MG63 (cell line): ENCODE measurements at regions not wholly inside any gene's neighbourhood (a gene's known extent, or its start where the extent isn't known, plus 50 kb on each side); places are given as distances from the start of the nearest gene placed in this dataset.
"Not testable (repeated sequence)": the region's sequence is repeated elsewhere in the genome, so short reads cannot be mapped to it uniquely, and the experiment has no call there.

Experiments
- DNase-seq: peaks from one replicate; pipeline ENCODE4 v3.0.0-alpha.2; 2020
- H3K27me3 ChIP-seq: fragments of 250-450 bp; sonication (Bioruptor Pico); 2 replicates; pipeline ENCODE4 v1.5.1; 2020; ENCODE audit warnings: mild to moderate bottlenecking, moderate library complexity
- H3K36me3 ChIP-seq: fragments of 250-450 bp; sonication (Bioruptor Pico); 2 replicates; pipeline ENCODE4 v1.5.1; 2020; ENCODE audit warnings: mild to moderate bottlenecking, moderate library complexity
- H3K4me3 ChIP-seq: fragments of 250-450 bp; sonication (Bioruptor Pico); 2 replicates; pipeline ENCODE4 v1.5.1; 2020; ENCODE audit warnings: mild to moderate bottlenecking, moderate library complexity
- H3K9me3 ChIP-seq: fragments of 250-450 bp; sonication (Bioruptor Pico); 2 replicates; pipeline ENCODE4 v1.5.1; 2020; ENCODE audit warnings: mild to moderate bottlenecking, moderate library complexity

DNA sequence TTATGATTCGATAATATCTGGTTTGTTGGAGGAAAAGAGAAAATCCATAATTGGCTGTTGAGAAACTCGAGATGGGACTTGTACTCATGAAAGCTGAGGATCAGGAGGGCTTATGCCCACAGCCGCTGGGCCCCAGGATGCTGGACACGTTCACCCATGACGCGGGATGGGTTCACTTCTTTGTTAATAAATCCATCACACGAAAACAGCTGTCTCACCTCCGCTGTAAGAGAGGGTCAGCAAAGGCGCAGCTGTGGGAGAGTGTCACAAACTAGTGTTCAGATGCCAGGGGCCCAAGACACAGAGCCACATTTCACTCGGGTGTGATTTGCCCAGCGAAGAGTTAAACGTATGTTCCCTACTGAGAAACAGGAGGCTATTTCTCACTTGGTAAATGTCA, 315.1 kb downstream of the THBS2 start:
- Histone ChIP-seq H3K4me3 (no peak overlapping the region), H3K9me3 (no peaks in the 10 kb centered on the region)
- DNase-seq = no peak

DNA sequence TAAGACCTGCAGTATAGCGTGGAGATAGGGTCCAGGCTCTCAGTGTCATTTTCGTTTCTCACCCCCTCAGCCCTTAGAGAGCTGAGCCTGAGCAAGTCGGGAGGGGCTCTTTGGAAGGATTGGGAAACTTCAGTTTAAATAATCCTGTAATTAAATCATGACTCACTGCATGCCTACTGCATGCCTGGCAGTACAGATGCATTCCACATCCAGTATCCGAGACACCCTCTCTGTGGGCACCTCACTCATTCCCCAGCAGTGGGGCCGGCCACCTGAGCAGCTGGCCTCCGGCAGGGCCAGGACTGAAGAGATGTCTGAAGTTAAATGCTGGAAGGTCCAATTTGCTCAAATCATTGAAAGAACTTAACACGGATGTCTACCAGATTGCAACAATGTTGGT, 316.6 kb downstream of the THBS2 start:
- no peak overlapping the region for H3K4me3 ChIP-seq
- peak; percentile 79 for DNase-seq
- peaks cover 3% of the 10 kb centered on the region; the same call in 1 of the 2 replicates for H3K9me3 ChIP-seq
- no peaks in the 10 kb centered on the region for H3K36me3 ChIP-seq
- H3K27me3 ChIP-seq = no peaks in the 10 kb centered on the region

More for the DNA sequence above, 315.1 kb downstream of the THBS2 start:
- Histone ChIP-seq H3K36me3 (no peaks in the 10 kb centered on the region), H3K27me3 (no peaks in the 10 kb centered on the region)

DNA sequence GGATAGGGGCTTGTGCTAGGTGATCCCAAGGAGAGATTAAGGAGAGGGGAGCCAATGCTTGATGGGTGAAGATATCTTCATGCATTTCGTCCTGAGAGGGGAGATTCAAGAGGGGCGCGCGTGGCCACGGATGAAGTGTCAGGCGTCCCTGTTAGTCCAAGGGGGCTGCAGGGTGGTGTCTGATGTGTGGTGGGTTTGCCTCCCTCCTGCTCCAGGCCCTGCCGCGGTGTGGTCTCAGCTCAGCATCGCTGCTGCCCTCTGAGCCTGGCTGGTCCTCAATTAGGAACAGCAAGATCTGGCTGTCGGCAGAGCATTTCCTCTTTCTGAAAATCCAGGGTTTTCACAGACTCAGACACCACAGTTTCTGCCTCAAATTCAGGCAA, 318.0 kb downstream of the THBS2 start:
- Histone ChIP-seq H3K9me3 (peaks cover 3% of the 10 kb centered on the region; the same call in 1 of the 2 replicates), H3K27me3 (no peaks in the 10 kb centered on the region), H3K36me3 (no peaks in the 10 kb centered on the region), H3K4me3 (no peak overlapping the region)
- no peak for DNase-seq

DNA sequence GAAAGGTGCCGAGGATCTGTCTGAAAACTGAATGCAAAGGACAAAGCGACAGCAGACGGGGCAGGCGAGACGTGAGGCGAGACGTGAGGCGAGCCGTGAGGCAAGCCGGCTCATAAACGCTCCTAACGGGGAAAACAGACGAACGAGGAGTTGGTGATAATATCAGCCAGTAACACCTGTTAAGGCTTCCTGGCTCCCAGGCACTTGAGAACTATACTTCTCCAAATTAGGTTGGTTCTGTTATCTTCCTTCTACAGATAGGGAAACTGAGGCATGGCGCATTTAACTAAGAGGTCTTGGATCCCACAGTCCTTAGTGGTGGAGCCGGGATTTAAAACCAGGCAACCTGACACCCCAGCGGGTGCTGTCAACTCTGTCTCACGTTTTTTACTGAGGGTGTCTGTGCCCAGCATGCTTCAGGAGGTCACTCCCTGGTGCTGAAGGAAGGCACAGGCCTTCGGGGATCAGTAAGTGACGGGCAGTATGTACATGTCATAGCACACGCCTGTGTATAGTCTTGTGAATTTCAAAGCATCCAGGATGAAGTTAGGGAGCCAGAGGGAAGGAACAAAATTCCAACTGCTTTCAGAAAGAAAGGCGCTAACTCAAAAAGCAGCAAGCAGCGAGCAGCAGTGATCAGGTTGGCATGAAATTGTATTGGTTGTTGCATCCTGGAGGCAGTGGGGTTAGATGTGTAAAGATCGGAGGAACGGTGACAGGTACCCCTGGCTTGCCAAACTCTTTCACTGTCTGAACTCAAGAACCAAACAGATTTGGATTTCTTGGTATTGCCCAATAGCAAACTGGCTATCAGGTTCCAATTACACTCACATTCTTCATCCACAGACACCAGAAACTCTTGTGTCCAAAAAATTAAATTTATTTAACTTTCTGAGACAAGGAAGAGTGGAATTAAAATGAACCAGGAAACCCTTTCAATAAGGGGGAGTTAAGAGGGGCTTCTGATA, 318.7 kb downstream of the THBS2 start:
- no peak for DNase-seq
- Histone ChIP-seq H3K4me3 (no peak overlapping the region), H3K27me3 (no peaks in the 10 kb centered on the region)

DNA sequence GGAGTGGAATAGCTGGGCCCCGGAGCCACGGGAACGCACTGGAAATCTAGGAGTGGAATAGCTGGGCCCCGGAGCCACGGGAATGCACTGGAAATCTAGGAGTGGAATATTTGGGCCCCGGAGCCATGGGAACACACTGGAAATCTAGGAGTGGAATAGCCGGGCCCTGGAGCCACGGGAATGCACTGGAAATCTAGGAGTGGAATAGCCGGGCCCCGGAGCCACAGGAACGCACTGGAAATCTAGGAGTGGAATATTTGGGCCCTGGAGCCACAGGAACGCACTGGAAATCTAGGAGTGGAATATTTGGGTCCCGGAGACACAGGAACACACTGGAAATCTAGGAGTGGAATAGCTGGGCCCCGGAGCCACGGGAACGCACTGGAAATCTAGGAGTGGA, 321.5 kb downstream of the THBS2 start:
- not testable (repeated sequence) for H3K27me3 ChIP-seq, DNase-seq, H3K9me3 ChIP-seq, H3K36me3 ChIP-seq, H3K4me3 ChIP-seq

More for the DNA sequence above, 318.7 kb downstream of the THBS2 start:
- Histone ChIP-seq H3K36me3 (no peaks in the 10 kb centered on the region), H3K9me3 (peaks cover 3% of the 10 kb centered on the region; the same call in 1 of the 2 replicates)

DNA sequence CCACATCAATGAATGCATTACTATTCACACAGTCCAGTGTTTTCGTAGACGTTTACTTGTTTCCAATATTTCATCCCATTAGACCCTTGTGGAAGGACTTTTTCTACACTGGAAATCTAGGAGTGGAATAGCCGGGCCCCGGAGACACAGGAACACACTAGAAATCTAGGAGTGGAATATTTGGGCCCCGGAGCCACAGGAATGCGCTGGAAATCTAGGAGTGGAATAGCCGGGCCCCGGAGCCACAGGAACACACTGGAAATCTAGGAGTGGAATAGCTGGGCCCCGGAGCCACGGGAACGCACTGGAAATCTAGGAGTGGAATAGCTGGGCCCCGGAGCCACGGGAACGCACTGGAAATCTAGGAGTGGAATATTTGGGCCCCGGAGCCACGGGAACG, 322.6 kb downstream of the THBS2 start:
- H3K9me3 ChIP-seq, DNase-seq, H3K27me3 ChIP-seq, H3K4me3 ChIP-seq, H3K36me3 ChIP-seq: not testable (repeated sequence)

DNA sequence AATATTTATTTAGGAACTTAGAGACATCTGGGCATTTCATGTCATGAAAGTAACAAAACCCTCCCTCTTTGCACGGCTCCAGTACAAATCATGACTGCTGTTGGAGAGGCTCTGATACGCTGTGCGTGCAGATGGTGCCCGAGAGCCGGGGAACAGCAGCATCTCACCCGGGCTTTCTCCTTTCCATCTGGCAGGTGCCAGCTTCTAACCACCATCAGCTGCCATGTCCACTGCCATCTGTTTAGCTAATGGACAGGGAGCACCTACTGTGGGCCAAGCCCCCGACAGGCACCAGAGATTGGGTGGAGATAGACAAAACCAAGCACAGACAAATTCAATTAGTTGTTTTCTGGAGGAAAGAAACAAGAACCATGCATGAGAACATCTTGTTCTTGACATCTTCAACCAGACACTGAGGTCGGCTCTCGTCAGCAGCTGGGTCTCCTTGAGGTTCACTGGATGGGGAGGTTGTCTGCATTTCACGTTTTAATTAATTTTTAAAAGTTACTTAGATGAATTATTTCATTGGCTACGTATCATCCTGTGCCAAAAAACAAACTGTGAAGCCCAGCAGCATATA, 323.7 kb downstream of the THBS2 start:
- no peak overlapping the region for H3K4me3 ChIP-seq
- no peaks in the 10 kb centered on the region for H3K36me3 ChIP-seq
- DNase-seq = no peak
- no peaks in the 10 kb centered on the region for H3K27me3 ChIP-seq
- H3K9me3 ChIP-seq = peaks cover 3% of the 10 kb centered on the region; the same call in 1 of the 2 replicates

DNA sequence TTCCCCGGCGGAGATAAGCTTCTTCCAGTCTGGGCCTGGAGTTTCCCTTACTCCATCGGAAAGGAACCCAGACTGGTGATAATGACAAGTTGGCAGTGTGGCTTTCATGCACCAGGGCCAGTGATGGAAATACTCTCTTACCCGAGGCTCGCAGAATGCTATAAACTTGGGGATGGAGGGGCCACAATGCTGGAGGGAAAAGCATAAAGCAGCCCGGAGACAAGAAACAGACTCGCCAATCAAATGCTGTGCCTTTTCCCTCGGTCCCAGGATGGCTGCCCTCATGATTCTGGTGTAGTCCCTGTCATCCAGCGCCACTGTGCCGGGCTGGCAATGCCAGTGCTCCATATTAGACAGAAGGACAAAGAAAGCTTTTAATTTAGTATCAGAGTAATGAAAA, 325.6 kb downstream of the THBS2 start:
- no peak for DNase-seq
- no peak overlapping the region for H3K4me3 ChIP-seq
- H3K9me3 ChIP-seq = no peaks in the 10 kb centered on the region
- no peaks in the 10 kb centered on the region for H3K27me3 ChIP-seq
- H3K36me3 ChIP-seq = no peaks in the 10 kb centered on the region

DNA sequence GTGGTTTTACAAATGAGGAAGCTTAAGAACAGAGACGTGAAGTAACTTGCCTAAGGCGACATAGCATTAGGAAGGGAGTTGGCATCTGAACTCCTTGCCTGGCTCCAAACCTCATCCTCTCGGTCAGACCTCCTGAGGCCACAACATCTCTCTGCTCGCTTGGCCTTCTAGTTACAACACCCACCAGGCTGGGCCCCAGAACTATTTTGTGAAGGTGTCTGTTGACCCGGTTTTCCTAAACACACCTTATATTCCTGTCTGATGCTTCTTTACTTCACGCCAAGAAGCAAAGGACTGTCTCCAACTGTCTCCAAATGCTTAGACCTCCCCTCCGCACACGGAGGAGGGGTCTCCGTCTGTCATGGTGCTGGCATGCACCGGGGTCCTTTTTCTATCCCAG, 326.6 kb downstream of the THBS2 start:
- no peaks in the 10 kb centered on the region for H3K27me3 ChIP-seq
- H3K9me3 ChIP-seq = no peaks in the 10 kb centered on the region
- H3K36me3 ChIP-seq = no peaks in the 10 kb centered on the region
- DNase-seq = no peak
- no peak overlapping the region for H3K4me3 ChIP-seq

DNA sequence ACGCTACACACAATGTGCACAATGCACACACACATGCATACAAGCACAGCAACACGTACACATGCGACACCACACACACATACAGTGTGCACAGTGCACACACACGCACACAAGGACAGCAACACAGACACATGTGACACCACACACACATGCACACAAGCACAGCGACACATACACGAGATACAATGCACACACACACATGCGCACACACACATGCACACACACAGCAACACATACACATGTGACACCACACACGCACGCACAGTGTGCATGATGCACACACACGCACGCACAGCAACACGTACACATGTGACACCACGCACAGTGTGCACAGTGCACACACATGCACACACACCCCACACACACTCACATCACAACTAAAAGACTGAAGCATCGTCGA, 327.3 kb downstream of the THBS2 start:
- H3K9me3 ChIP-seq = no peaks in the 10 kb centered on the region
- no peak for DNase-seq
- no peak overlapping the region for H3K4me3 ChIP-seq
- H3K36me3 ChIP-seq = no peaks in the 10 kb centered on the region
- H3K27me3 ChIP-seq = no peaks in the 10 kb centered on the region

DNA sequence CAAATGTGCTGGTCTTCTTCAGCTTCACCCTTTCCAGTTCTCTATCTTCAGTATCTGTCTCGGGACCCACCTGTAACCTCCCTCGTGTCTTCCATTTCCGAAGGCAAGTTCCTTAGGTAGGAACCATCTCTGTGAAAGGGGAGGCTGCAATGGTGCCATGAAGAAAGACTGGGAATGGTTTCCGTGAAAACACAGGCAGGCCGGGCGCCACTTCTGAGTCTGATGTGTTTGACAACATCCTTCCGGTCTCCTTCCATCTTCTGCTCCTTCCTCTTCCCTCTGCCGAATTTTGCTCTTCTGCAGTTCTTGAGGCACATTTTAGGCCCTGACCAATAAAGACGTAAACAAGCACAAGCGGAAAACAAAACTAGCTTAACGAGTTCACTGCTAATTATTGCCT, 328.0 kb downstream of the THBS2 start:
- H3K4me3 ChIP-seq = no peak overlapping the region
- H3K27me3 ChIP-seq = no peaks in the 10 kb centered on the region
- H3K9me3 ChIP-seq = no peaks in the 10 kb centered on the region
- DNase-seq = no peak
- no peaks in the 10 kb centered on the region for H3K36me3 ChIP-seq

DNA sequence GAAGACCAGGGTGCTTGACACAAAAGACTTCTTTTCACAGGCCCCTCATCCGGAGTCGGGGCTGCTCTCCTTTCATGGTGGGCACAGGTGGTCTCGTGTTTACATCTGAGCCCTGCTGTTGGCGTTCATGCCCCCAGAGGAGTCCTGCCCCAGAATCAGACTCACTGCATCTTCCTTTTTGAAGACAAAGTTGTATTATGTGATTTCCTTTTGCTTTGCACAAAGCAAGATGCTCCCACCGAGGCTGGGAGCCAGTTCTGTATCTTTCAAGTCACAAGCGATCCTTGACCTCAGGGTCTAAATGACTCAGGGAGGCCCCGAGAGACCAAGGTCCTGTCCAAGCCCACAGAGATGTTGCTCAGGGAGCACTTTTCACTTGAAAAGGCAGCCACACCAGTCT, 330.5 kb downstream of the THBS2 start:
- H3K36me3 ChIP-seq = no peaks in the 10 kb centered on the region
- no peak for DNase-seq
- no peaks in the 10 kb centered on the region for H3K9me3 ChIP-seq
- no peak overlapping the region for H3K4me3 ChIP-seq
- no peaks in the 10 kb centered on the region for H3K27me3 ChIP-seq

DNA sequence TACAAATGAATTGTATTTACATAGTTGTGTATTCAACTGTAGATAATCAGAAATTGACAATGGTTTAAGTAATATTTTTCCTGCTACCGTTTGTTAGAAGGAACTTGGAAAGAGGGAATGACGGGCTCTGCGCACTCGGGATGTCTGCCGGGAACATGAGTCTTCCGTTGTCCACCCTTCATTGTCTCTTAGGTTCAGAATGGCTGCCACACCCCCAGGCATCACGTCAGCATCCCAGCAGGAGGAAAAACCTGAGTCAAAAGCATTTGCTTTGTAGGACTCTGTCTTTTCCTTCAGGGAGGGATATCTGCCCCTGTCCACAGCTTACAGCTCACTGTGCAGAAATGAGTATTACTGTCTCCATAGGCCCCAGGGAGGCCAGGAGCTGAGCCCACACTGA, 331.2 kb downstream of the THBS2 start:
- H3K4me3 ChIP-seq = no peak overlapping the region
- H3K27me3 ChIP-seq = no peaks in the 10 kb centered on the region
- DNase-seq = no peak
- H3K36me3 ChIP-seq = no peaks in the 10 kb centered on the region
- H3K9me3 ChIP-seq = no peaks in the 10 kb centered on the region

DNA sequence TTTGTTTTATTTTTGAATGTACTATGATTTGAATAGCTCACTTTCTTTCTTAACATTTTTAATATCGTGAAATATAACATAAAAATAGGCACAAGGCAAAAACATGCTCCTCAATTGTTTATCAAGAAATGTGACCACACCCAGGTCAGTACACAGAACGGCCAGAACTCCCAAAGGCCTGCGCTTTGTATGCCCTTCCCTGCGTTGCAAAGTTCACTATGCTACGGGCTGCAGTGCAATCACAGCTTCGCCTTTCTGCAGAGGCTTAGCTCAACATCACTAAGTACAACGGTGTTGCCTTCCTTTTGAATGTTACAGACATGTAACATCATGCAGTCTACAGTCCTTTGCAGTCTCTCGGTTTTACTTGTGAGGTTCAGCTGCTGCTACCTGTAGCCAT, 333.4 kb downstream of the THBS2 start:
- DNase-seq = no peak
- Histone ChIP-seq H3K4me3 (no peak overlapping the region), H3K9me3 (no peaks in the 10 kb centered on the region), H3K27me3 (no peaks in the 10 kb centered on the region), H3K36me3 (no peaks in the 10 kb centered on the region)

DNA sequence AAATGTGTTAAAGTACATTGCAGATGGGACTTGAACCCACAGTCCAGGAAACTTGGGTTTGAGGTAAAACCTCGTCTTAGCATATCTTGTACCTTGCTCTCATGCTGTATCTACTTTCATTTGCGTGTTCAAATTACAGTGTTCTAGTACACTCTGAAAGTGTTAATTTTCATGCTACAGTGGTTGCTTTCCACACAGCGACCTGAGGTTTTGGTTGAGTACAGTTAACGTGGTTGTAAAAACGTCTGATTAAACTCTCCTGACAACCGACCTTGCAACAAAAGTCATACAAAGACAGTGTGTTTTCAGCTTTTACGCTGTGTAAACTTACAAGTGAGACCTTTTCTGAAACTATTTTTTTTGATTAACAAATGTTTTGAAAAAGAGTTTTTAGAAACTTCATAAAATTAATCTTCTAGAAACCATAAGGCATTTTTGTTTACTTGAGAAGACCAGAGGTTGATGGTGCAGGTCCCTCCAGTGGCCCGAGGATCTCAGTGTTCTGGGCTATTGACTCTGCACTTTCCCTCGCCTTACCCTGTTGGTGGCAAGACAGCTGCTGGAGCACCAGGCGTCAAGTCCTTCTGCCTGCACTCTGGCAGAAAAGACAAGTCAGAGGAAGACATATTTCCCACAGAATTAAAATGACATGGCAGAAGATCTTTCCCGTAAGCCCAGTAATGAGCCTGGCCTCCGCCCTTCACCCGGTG, 334.0 kb downstream of the THBS2 start:
- H3K27me3 ChIP-seq = no peaks in the 10 kb centered on the region
- H3K36me3 ChIP-seq = no peaks in the 10 kb centered on the region
- no peaks in the 10 kb centered on the region for H3K9me3 ChIP-seq
- DNase-seq = no peak
- no peak overlapping the region for H3K4me3 ChIP-seq

DNA sequence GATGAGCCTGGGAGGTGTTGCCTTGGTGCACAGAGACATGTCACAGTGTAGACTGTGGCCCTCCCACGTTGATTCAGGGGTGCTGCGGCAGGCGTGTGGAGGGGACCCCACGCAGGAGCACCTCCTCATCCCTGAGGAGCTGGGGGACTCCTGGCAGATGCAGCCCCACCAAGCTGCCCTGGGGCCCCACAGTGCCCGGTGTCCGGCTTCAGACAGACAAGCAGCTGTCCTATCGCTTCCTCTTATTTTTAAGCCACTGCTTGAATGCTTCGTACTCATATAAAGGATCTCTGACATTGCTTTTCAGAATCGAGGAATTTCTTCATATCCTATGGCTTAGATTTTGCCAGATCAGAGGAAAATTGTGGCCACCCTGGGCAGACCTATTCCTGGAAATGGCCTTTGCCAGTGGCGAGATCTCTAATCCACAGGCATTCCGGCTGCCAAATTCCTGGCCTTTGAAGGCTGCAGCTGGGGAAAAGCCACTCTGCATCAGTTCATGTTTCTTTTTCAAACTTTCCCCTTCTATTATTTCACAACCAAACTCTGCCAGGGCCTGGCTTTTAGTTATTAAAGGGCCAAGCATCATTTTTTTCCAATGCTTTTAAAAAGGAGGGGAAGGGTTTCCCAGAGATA, 337.0 kb downstream of the THBS2 start:
- DNase-seq = peak; percentile 87
- no peaks in the 10 kb centered on the region for H3K9me3 ChIP-seq
- H3K4me3 ChIP-seq = no peak overlapping the region
- no peaks in the 10 kb centered on the region for H3K36me3 ChIP-seq
- no peaks in the 10 kb centered on the region for H3K27me3 ChIP-seq

DNA sequence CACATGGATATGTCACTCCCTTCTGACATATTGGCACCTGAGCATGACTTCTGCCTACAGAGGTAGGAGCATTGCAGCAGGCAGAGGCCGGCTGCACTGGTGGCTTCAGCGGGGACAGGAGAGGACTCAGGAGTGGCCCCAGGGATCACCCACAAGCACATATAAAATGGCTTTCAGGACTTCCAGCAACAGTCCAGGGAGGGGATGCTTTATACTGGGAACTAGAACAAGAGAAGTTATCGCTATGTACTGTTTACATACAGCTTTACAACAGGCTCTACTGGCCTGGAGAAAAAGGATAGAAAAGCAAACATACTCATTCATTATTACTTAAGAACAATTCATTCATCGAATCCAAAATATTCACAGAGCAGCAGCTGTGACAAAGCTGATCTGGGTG, 337.8 kb downstream of the THBS2 start:
- Histone ChIP-seq H3K36me3 (no peaks in the 10 kb centered on the region), H3K27me3 (no peaks in the 10 kb centered on the region), H3K4me3 (no peak overlapping the region), H3K9me3 (no peaks in the 10 kb centered on the region)
- DNase-seq = no peak
